ENCODE measurements at regions not wholly inside any gene's neighbourhood (a gene's known extent, or its start where the extent isn't known, plus 50 kb on each side); places are given as distances from the start of the nearest gene placed in this dataset.

GRCh38 chr18:48459016-48459415, 49.8 kb upstream of the ZBTB7C start:
- no peak overlapping the region for H3K4me2 ChIP-seq (ENCODE audit: low read length)
- H3K9me3 ChIP-seq (ENCODE audit: control insufficient read depth, insufficient read depth, low read length) = no peaks in the 10 kb centered on the region
- TF ChIP-seq CTCF (IDR thresholded peaks at IDR 0.05; ENCODE audit: low read depth, low read length, poor library complexity, severe bottlenecking) = no peak
- no peak for TF ChIP-seq EZH2phosphoT487 (IDR thresholded peaks at IDR 0.05; ENCODE audit: borderline replicate concordance, low read length)
- no peaks in the 10 kb centered on the region for H3F3A ChIP-seq (ENCODE audit: control insufficient read depth, insufficient read depth)
- H3K9me2 ChIP-seq (replicated peaks; ENCODE audit: control insufficient read depth, low read length) = no peaks in the 10 kb centered on the region
- peaks cover 23% of the 10 kb centered on the region for H3K27me3 ChIP-seq (ENCODE audit: control insufficient read depth, low read length)
- H3K4me1 ChIP-seq (ENCODE audit: control insufficient read depth, low read length) = no peaks in the 10 kb centered on the region
- no peaks in the 10 kb centered on the region for H3K79me2 ChIP-seq (ENCODE audit: control insufficient read depth, low read length)
- no peaks in the 10 kb centered on the region for H3K36me3 ChIP-seq (ENCODE audit: control insufficient read depth, low read length)
- H4K20me1 ChIP-seq (ENCODE audit: control insufficient read depth, insufficient read depth, low read depth, low read length) = no peaks in the 10 kb centered on the region
- no peak overlapping the region for H3K27ac ChIP-seq (ENCODE audit: low read depth, low read length)
- H3K4me3 ChIP-seq (ENCODE audit: low read length) = no peak overlapping the region

Data from DOHH2 (cell line).